Fibroblast of mammary gland (primary cell): ENCODE measurements at regions not wholly inside any gene's neighbourhood (a gene's known extent, or its start where the extent isn't known, plus 50 kb on each side); places are given as distances from the start of the nearest gene placed in this dataset.
"Not testable (repeated sequence)": the region's sequence is repeated elsewhere in the genome, so short reads cannot be mapped to it uniquely, and the experiment has no call there.

ENCODE experiments used
- DNase-seq: peaks from one replicate; pipeline ENCODE4 v3.0.0-alpha.2; 2010; ENCODE audit warnings: low read depth
- H3K4me3 ChIP-seq: 2 replicates; pipeline ENCODE4 v1.5.1; 2011; ENCODE audit warnings: low read depth, mild to moderate bottlenecking, low read length, moderate library complexity; ENCODE audit not compliant: control insufficient read depth
- CTCF ChIP-seq: conservative IDR thresholded peaks from 2 replicates; pipeline ENCODE4 v1.5.1; 2011; ENCODE audit warnings: low read depth, low read length, inconsistent platforms; ENCODE audit not compliant: control insufficient read depth, insufficient read depth

GRCh38 chr20:26208296-26209091, 511.8 kb upstream of the ZNF337 start:
- no peak for DNase-seq
- TF ChIP-seq CTCF: no peak
- H3K4me3 ChIP-seq: no peak overlapping the region

GRCh38 chr20:26207967-26208295, 511.3 kb upstream of the ZNF337 start:
- not testable (repeated sequence) for H3K4me3 ChIP-seq, DNase-seq

- DNase-seq: no peak
- TF ChIP-seq CTCF: no peak
- no peak overlapping the region for H3K4me3 ChIP-seq
These were observed 510.7 kb upstream of the ZNF337 start for GRCh38 chr20:26207237-26207966.

DNA sequence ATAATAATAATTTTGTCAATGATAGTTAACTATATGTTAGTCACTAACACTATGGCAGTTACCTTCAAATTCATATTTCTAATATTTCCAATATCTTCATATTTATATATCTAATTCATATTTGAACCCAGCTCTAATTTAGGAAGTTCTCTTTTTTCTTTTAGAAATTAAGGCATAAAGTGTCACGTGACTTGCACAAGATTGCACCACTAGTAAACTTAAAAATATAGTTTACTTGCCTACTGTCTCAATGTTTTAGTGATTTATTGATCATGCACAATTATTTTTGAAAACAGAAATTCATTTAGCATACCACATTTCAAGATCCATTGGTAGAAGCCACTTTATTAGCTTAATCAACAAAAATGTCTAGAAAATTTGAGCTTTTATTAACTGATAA, 508.7 kb upstream of the ZNF337 start:
- no peak for DNase-seq
- no peak overlapping the region for H3K4me3 ChIP-seq
- TF ChIP-seq CTCF: no peak

DNA sequence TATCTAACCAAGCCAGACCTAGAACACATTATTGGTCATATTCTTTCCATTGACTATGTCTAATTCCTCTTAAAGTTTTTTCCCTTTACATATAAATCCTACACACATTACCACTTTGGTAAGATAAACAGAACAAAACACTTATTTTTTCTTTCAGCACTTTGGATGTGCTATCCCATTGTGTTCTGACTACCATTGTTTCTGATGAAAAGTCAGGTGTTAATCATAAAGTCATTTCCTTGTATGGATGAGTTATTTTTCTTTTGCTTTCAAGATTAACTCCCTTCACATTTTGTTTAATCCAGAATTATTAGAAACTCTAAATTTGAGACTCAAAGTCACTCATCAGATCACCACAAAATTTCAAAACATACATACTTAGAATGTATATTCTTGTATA, 504.4 kb upstream of the ZNF337 start:
- DNase-seq, H3K4me3 ChIP-seq: not testable (repeated sequence)

GRCh38 chr20:26187329-26187728, 490.7 kb upstream of the ZNF337 start:
- H3K4me3 ChIP-seq, DNase-seq: not testable (repeated sequence)

GRCh38 chr20:26183720-26184119, 487.1 kb upstream of the ZNF337 start:
- not testable (repeated sequence) for H3K4me3 ChIP-seq, DNase-seq

DNA sequence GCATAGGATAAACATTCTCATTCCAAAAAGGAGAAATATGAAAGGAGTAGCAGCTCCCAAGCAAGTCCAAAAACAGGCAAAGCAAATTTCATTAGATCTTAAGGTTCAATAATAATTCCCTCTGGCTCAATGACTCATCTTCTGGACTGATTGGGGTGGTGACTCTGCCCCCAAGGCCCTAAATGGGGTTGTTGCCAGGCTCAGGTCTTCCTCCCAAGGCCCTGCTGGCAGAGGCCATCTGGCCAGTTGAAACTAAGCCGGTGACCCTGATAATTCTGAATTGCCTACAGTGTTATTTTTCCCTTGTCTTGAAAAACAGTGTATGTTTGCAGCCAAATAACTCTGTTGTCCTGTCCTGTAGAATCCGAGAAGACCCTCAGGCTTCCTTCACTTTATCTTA, 484.7 kb upstream of the ZNF337 start:
- not testable (repeated sequence) for H3K4me3 ChIP-seq

DNA sequence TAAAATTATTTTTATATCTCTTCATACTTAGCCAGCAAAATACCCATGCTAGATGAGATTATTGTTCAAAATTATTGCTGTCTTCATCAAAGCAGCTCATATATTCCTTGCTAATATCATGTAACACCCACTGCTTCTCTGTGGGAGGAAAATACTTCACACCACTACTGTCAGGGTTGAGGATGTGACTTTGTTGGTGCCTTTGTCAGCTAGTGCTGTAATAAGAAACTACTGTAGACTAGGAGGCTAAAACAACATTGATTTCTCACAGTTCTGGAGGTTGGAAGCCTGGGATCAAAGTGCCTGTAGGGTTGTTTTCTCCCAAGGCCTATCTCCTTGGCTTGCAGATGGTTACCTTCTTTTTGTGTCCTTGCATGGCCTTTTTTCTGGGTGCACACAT, 475.2 kb upstream of the ZNF337 start:
- not testable (repeated sequence) for H3K4me3 ChIP-seq, DNase-seq

More for the DNA sequence above, 484.7 kb upstream of the ZNF337 start:
- not testable (repeated sequence) for DNase-seq

- TF ChIP-seq CTCF: no peak
- H3K4me3 ChIP-seq: no peak overlapping the region
- peak; percentile 28 for DNase-seq
These were observed 472.9 kb upstream of the ZNF337 start for GRCh38 chr20:26169506-26169905.
